ENCODE measurements at regions not wholly inside any gene's neighbourhood (a gene's known extent, or its start where the extent isn't known, plus 50 kb on each side); places are given as distances from the start of the nearest gene placed in this dataset.

GRCh38 chr13:108044954-108045353 lies 170.4 kb downstream of the LIG4 start:
- TF ChIP-seq, protein P1, sequence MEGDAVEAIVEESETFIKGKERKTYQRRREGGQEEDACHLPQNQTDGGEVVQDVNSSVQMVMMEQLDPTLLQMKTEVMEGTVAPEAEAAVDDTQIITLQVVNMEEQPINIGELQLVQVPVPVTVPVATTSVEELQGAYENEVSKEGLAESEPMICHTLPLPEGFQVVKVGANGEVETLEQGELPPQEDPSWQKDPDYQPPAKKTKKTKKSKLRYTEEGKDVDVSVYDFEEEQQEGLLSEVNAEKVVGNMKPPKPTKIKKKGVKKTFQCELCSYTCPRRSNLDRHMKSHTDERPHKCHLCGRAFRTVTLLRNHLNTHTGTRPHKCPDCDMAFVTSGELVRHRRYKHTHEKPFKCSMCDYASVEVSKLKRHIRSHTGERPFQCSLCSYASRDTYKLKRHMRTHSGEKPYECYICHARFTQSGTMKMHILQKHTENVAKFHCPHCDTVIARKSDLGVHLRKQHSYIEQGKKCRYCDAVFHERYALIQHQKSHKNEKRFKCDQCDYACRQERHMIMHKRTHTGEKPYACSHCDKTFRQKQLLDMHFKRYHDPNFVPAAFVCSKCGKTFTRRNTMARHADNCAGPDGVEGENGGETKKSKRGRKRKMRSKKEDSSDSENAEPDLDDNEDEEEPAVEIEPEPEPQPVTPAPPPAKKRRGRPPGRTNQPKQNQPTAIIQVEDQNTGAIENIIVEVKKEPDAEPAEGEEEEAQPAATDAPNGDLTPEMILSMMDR (IDR thresholded peaks at IDR 0.05; ENCODE audit: poor library complexity, severe bottlenecking): no peak
- no peak for TF ChIP-seq POLR2AphosphoS5 (IDR thresholded peaks at IDR 0.05)
- TF ChIP-seq, protein P2, sequence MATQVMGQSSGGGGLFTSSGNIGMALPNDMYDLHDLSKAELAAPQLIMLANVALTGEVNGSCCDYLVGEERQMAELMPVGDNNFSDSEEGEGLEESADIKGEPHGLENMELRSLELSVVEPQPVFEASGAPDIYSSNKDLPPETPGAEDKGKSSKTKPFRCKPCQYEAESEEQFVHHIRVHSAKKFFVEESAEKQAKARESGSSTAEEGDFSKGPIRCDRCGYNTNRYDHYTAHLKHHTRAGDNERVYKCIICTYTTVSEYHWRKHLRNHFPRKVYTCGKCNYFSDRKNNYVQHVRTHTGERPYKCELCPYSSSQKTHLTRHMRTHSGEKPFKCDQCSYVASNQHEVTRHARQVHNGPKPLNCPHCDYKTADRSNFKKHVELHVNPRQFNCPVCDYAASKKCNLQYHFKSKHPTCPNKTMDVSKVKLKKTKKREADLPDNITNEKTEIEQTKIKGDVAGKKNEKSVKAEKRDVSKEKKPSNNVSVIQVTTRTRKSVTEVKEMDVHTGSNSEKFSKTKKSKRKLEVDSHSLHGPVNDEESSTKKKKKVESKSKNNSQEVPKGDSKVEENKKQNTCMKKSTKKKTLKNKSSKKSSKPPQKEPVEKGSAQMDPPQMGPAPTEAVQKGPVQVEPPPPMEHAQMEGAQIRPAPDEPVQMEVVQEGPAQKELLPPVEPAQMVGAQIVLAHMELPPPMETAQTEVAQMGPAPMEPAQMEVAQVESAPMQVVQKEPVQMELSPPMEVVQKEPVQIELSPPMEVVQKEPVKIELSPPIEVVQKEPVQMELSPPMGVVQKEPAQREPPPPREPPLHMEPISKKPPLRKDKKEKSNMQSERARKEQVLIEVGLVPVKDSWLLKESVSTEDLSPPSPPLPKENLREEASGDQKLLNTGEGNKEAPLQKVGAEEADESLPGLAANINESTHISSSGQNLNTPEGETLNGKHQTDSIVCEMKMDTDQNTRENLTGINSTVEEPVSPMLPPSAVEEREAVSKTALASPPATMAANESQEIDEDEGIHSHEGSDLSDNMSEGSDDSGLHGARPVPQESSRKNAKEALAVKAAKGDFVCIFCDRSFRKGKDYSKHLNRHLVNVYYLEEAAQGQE (IDR thresholded peaks at IDR 0.05; ENCODE audit: borderline replicate concordance): peak; percentile 57
- TF ChIP-seq EZH2 (IDR thresholded peaks at IDR 0.05; ENCODE audit: borderline replicate concordance, insufficient read depth, low read length, poor library complexity, severe bottlenecking): no peak

All from neural cell (in vitro differentiated cells).